AG04449 (cell line): ENCODE measurements at regions not wholly inside any gene's neighbourhood (a gene's known extent, or its start where the extent isn't known, plus 50 kb on each side); places are given as distances from the start of the nearest gene placed in this dataset.
"Not testable (repeated sequence)": the region's sequence is repeated elsewhere in the genome, so short reads cannot be mapped to it uniquely, and the experiment has no call there.

Source experiments
- CTCF ChIA-PET: fragments of 350-600 bp; formaldehyde crosslinking; extraction: SDS; loops from one replicate; lab custom pipeline; 2021; ENCODE audit warnings: antibody characterized with exemption; lab: Yijun Ruan, JAX
- POLR2A ChIA-PET: fragments of 400-600, 350-600 bp; formaldehyde crosslinking; extraction: SDS; loops from one replicate; lab custom pipeline; 2020; ENCODE audit warnings: antibody characterized with exemption, inconsistent platforms; lab: Yijun Ruan, JAX
- DNase-seq: peaks from one replicate; pipeline ENCODE4 v3.0.0-alpha.2; 2010; ENCODE audit warnings: low read depth, low spot score
- H3K4me3 ChIP-seq: 2 replicates; pipeline ENCODE4 v1.5.1; 2011; ENCODE audit warnings: low read depth, mild to moderate bottlenecking, control low read depth, low read length

GRCh38 chr1:143863901-143864520 lies 107.8 kb downstream of the FAM72C start:
- POLR2A ChIA-PET, DNase-seq, CTCF ChIA-PET, H3K4me3 ChIP-seq: not testable (repeated sequence)

GRCh38 chr1:143862722-143863121 lies 109.1 kb downstream of the FAM72C start:
- H3K4me3 ChIP-seq, POLR2A ChIA-PET, DNase-seq, CTCF ChIA-PET: not testable (repeated sequence)

GRCh38 chr1:143861306-143861705 lies 110.5 kb downstream of the FAM72C start:
- H3K4me3 ChIP-seq, DNase-seq, POLR2A ChIA-PET, CTCF ChIA-PET: not testable (repeated sequence)

GRCh38 chr1:143855867-143856266 lies 115.9 kb downstream of the FAM72C start:
- DNase-seq, H3K4me3 ChIP-seq, CTCF ChIA-PET, POLR2A ChIA-PET: not testable (repeated sequence)

GRCh38 chr1:143854069-143854468 lies 117.7 kb downstream of the FAM72C start:
- POLR2A ChIA-PET, H3K4me3 ChIP-seq, DNase-seq, CTCF ChIA-PET: not testable (repeated sequence)

GRCh38 chr1:143850637-143851036 lies 121.1 kb downstream of the FAM72C start:
- H3K4me3 ChIP-seq, POLR2A ChIA-PET, DNase-seq, CTCF ChIA-PET: not testable (repeated sequence)

GRCh38 chr1:143848859-143849258 lies 122.9 kb downstream of the FAM72C start:
- CTCF ChIA-PET, DNase-seq, H3K4me3 ChIP-seq, POLR2A ChIA-PET: not testable (repeated sequence)

- CTCF ChIA-PET, POLR2A ChIA-PET, H3K4me3 ChIP-seq, DNase-seq: not testable (repeated sequence)
Measured at GRCh38 chr1:143845193-143845592, 126.6 kb downstream of the FAM72C start.

- CTCF ChIA-PET, POLR2A ChIA-PET, H3K4me3 ChIP-seq, DNase-seq: not testable (repeated sequence)
Measured at GRCh38 chr1:143842058-143842457, 129.7 kb downstream of the FAM72C start.

GRCh38 chr1:143839182-143839581 lies 132.6 kb downstream of the FAM72C start:
- H3K4me3 ChIP-seq, CTCF ChIA-PET, DNase-seq, POLR2A ChIA-PET: not testable (repeated sequence)

GRCh38 chr1:143838598-143838929 lies 133.2 kb downstream of the FAM72C start:
- DNase-seq, POLR2A ChIA-PET, H3K4me3 ChIP-seq, CTCF ChIA-PET: not testable (repeated sequence)

- CTCF ChIA-PET, POLR2A ChIA-PET, DNase-seq, H3K4me3 ChIP-seq: not testable (repeated sequence)
Measured at GRCh38 chr1:143837924-143838597, 133.7 kb downstream of the FAM72C start.

GRCh38 chr1:143833376-143833775 lies 138.4 kb downstream of the FAM72C start:
- CTCF ChIA-PET, POLR2A ChIA-PET, H3K4me3 ChIP-seq, DNase-seq: not testable (repeated sequence)

- H3K4me3 ChIP-seq, CTCF ChIA-PET, DNase-seq, POLR2A ChIA-PET: not testable (repeated sequence)
Measured at GRCh38 chr1:143832379-143832716, 139.4 kb downstream of the FAM72C start.

- POLR2A ChIA-PET, CTCF ChIA-PET, DNase-seq, H3K4me3 ChIP-seq: not testable (repeated sequence)
Measured at GRCh38 chr1:143831479-143832378, 140.1 kb downstream of the FAM72C start.

GRCh38 chr1:143826162-143826561 lies 145.6 kb downstream of the FAM72C start:
- POLR2A ChIA-PET, H3K4me3 ChIP-seq, CTCF ChIA-PET, DNase-seq: not testable (repeated sequence)

- POLR2A ChIA-PET = not testable (repeated sequence)
Measured at GRCh38 chr1:143824266-143824665, 147.5 kb downstream of the FAM72C start.

More at GRCh38 chr1:143824266-143824665, 147.5 kb downstream of the FAM72C start:
- DNase-seq, CTCF ChIA-PET, H3K4me3 ChIP-seq: not testable (repeated sequence)
